ENCODE measurements at regions not wholly inside any gene's neighbourhood (a gene's known extent, or its start where the extent isn't known, plus 50 kb on each side); places are given as distances from the start of the nearest gene placed in this dataset.

DNA sequence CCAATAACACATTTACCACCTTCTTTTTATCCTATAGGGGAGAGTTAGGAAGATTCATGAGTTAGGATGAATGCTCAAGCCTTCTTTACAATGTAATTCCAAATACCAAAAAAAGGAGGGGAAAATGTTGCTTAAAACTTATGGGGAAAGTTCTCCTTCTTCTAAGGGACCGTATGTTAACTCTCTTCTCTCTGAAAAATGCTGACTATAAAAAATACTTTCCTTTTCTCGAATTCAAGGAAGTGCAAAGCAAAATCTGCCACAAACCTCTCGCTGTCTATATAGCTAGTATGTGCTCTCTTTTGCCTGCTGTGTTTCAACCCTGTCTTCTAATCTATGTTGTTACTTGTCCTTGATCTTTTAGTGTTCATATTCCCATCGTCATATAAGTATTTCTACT lies 768.6 kb upstream of the C9orf72 start:
- Mint-ChIP-seq H3K4me1 (no peaks in the 10 kb centered on the region), H3K9me3 (peaks cover 3% of the 10 kb centered on the region), H3K27ac (no peak overlapping the region), H3K36me3 (ENCODE audit: low read depth) (no peaks in the 10 kb centered on the region), H3K27me3 (ENCODE audit: low read depth) (no peaks in the 10 kb centered on the region), H3K4me3 (no peak overlapping the region)
- TF ChIP-seq, protein P1, sequence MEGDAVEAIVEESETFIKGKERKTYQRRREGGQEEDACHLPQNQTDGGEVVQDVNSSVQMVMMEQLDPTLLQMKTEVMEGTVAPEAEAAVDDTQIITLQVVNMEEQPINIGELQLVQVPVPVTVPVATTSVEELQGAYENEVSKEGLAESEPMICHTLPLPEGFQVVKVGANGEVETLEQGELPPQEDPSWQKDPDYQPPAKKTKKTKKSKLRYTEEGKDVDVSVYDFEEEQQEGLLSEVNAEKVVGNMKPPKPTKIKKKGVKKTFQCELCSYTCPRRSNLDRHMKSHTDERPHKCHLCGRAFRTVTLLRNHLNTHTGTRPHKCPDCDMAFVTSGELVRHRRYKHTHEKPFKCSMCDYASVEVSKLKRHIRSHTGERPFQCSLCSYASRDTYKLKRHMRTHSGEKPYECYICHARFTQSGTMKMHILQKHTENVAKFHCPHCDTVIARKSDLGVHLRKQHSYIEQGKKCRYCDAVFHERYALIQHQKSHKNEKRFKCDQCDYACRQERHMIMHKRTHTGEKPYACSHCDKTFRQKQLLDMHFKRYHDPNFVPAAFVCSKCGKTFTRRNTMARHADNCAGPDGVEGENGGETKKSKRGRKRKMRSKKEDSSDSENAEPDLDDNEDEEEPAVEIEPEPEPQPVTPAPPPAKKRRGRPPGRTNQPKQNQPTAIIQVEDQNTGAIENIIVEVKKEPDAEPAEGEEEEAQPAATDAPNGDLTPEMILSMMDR (IDR thresholded peaks at IDR 0.05; ENCODE audit: unreplicated experiment in 3 of 3) = no peak

DNA sequence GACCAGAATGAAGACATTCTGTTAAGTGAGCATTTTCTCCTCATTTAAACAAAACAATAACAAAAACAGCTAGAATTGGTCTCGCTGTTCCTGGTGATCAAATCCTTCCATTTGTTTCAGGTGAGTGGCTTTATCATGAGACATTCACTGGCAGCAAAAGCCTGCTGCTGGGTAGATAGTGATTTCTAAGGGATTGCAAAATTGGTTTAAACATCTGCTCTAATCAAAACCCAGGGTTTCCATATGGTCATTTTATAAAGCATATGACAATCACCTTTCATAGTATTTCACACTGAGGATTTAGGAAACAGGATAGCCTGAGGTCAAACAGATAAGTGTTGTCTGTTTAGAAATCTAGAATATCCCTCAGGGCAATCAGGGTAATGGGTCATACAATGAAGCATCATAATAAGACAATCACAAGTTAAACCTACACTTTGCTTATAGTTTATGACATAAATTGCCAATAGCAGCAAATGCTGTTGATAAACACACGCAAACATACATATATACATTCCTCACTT lies 769.6 kb upstream of the C9orf72 start:
- TF ChIP-seq, protein P1 (IDR thresholded peaks at IDR 0.05; ENCODE audit: unreplicated experiment in 3 of 3) = no peak
- Mint-ChIP-seq H3K9me3 (peaks cover 4% of the 10 kb centered on the region), H3K27me3 (ENCODE audit: low read depth) (no peaks in the 10 kb centered on the region), H3K4me1 (no peaks in the 10 kb centered on the region), H3K36me3 (ENCODE audit: low read depth) (no peaks in the 10 kb centered on the region), H3K4me3 (no peak overlapping the region), H3K27ac (no peak overlapping the region)

DNA sequence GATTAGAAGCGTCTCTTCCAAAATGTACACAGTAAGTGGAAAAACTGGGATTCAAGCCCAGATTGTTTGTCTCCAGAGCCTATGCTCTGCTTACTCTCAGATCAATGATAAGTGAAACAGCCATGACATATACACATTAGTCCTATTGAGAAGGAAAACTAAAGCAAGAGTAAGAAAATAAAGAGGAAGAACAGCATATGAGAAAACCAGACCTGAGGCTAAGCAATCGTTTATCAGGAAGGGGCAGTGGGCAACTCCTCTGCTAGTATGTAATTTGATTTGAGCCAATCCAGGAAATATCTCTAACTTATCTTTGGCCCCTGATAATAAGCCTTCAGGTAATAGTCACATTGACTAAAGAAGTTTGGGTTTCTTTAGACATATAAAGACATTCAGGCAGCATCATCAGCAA lies 789.9 kb upstream of the C9orf72 start:
- Mint-ChIP-seq H3K36me3 (ENCODE audit: low read depth) (no peaks in the 10 kb centered on the region), H3K4me1 (no peaks in the 10 kb centered on the region), H3K4me3 (no peak overlapping the region), H3K9me3 (no peaks in the 10 kb centered on the region), H3K27me3 (ENCODE audit: low read depth) (no peaks in the 10 kb centered on the region), H3K27ac (no peak overlapping the region)
- TF ChIP-seq, protein P1 (IDR thresholded peaks at IDR 0.05; ENCODE audit: unreplicated experiment in 3 of 3) = no peak

DNA sequence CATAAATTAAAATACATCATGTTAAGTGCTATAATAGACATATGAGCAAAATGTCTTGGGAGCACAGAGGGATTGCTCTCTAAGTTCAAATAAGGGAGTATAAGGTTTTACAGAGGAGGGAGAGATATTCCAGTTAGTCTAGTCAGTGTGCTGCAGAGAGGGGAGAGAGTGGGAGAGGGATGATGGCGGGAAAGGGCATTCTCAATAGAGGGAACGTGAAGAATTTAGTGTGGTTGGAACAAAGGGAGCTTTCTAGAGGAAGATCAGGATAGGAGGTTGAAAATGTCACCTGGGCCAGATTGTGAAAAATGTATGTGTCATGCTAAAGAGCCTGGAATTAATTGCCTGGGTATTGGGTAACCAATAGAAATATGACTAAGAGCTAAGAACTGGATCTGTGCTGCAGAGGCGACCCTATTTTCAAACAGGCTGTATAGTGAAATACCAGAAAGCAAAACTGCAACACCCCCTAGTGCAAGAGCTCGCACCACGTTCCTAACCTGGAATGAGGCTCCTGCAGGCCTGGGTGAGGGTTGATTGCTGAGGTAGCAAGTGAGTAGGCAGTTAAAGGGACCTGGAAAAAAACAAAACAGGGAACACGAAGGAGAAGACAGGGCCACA lies 791.8 kb upstream of the C9orf72 start:
- TF ChIP-seq, protein P1 (IDR thresholded peaks at IDR 0.05; ENCODE audit: unreplicated experiment in 3 of 3) = no peak
- H3K27me3 Mint-ChIP-seq (ENCODE audit: low read depth) = no peaks in the 10 kb centered on the region
- no peaks in the 10 kb centered on the region for H3K36me3 Mint-ChIP-seq (ENCODE audit: low read depth)
- H3K9me3 Mint-ChIP-seq = no peaks in the 10 kb centered on the region
- H3K4me1 Mint-ChIP-seq = no peaks in the 10 kb centered on the region
- H3K4me3 Mint-ChIP-seq = no peak overlapping the region
- peak overlapping the region in 1 of 3 experiments; percentile 12 for H3K27ac Mint-ChIP-seq

DNA sequence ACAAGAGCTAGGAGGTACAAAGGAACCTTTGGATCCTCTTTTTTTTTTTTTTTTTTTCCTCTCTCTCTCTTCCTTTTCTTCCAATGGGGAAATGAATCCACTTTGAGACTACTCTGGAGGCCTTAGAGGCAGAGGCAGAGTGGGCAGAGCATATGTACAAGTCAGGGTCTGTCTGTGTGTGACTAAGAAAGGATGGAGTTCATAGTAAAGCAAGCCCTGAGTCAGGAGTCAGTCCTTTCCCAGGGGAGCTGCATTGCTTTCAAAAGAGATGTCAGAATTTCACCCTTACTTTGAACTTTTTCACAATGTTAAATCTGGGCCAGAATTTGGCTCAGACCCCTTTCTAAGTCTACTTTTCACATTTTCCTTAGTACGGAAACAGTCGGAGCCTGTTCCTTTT lies 792.4 kb upstream of the C9orf72 start:
- no peaks in the 10 kb centered on the region for H3K9me3 Mint-ChIP-seq
- H3K27me3 Mint-ChIP-seq (ENCODE audit: low read depth) = no peaks in the 10 kb centered on the region
- TF ChIP-seq, protein P1 (IDR thresholded peaks at IDR 0.05; ENCODE audit: unreplicated experiment in 3 of 3) = no peak
- no peaks in the 10 kb centered on the region for H3K36me3 Mint-ChIP-seq (ENCODE audit: low read depth)
- no peak overlapping the region for H3K27ac Mint-ChIP-seq
- no peaks in the 10 kb centered on the region for H3K4me1 Mint-ChIP-seq
- H3K4me3 Mint-ChIP-seq = no peak overlapping the region

DNA sequence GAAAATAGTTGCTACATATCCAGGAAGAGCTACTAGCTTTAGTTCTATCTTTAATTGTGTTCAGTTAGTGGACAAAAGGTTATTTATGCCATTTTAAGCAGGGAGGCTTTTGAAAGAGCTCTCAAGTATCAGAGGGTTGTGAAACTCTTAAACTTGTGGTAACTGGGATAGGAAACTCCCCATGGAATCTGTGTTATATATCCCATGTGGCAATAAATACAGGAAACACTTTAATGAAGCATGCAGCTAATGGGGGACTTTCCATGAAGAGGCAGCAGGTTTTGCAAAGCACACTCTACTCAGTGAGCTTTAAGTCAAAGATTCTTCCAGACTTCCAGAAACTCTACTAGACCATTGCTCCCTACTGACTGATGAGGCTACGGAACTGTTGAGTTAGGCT lies 805.0 kb upstream of the C9orf72 start:
- Mint-ChIP-seq H3K4me1 (peaks cover 12% of the 10 kb centered on the region), H3K4me3 (no peak overlapping the region), H3K27me3 (ENCODE audit: low read depth) (no peaks in the 10 kb centered on the region), H3K27ac (peak overlapping the region in 1 of 3 experiments; percentile 78), H3K9me3 (no peaks in the 10 kb centered on the region), H3K36me3 (ENCODE audit: low read depth) (no peaks in the 10 kb centered on the region)
- TF ChIP-seq, protein P1 (IDR thresholded peaks at IDR 0.05; ENCODE audit: unreplicated experiment in 3 of 3) = no peak
